ENCODE measurements at regions not wholly inside any gene's neighbourhood (a gene's known extent, or its start where the extent isn't known, plus 50 kb on each side); places are given as distances from the start of the nearest gene placed in this dataset.

GRCh38 chr18:61612517-61612916 lies 279.3 kb downstream of the CDH20 start:
- H3K9me3 ChIP-seq, result no peaks in the 10 kb centered on the region
- no peaks in the 10 kb centered on the region for H3K4me1 ChIP-seq
- TF ChIP-seq EP300 (IDR thresholded peaks at IDR 0.05) (no peak), POLR2A (IDR thresholded peaks at IDR 0.05) (no peak), POLR2AphosphoS5 (IDR thresholded peaks at IDR 0.05) (no peak), CTCF (IDR thresholded peaks at IDR 0.05) (no peak)
- no peak overlapping the region for H3K4me3 ChIP-seq
- ATAC-seq, result no peak
- no peak overlapping the region for H3K27ac ChIP-seq
- H3K36me3 ChIP-seq, result no peaks in the 10 kb centered on the region
- H3K27me3 ChIP-seq, result no peaks in the 10 kb centered on the region

GRCh38 chr18:61609131-61609530 lies 275.9 kb downstream of the CDH20 start:
- Histone ChIP-seq H3K4me1 (peaks cover 0 to 13% (median 6%) of the 10 kb centered on the region in 3 donors), H3K4me3 (no peak overlapping the region), H3K36me3 (no peaks in the 10 kb centered on the region), H3K27ac (no peak overlapping the region), H3K9me3 (no peaks in the 10 kb centered on the region), H3K27me3 (peaks cover 25% of the 10 kb centered on the region)
- ATAC-seq, result no peak
- TF ChIP-seq POLR2A (IDR thresholded peaks at IDR 0.05) (no peak), POLR2AphosphoS5 (IDR thresholded peaks at IDR 0.05) (no peak), EP300 (IDR thresholded peaks at IDR 0.05) (no peak), CTCF (IDR thresholded peaks at IDR 0.05) (no peak)

GRCh38 chr18:61608316-61608715 lies 275.1 kb downstream of the CDH20 start:
- TF ChIP-seq POLR2AphosphoS5 (IDR thresholded peaks at IDR 0.05), result no peak
- no peak for TF ChIP-seq EP300 (IDR thresholded peaks at IDR 0.05)
- TF ChIP-seq POLR2A (IDR thresholded peaks at IDR 0.05), result no peak
- no peak for TF ChIP-seq CTCF (IDR thresholded peaks at IDR 0.05)
- Histone ChIP-seq H3K9me3 (no peaks in the 10 kb centered on the region), H3K27ac (no peak overlapping the region), H3K36me3 (no peaks in the 10 kb centered on the region), H3K4me3 (no peak overlapping the region), H3K4me1 (peaks cover 0 to 13% (median 6%) of the 10 kb centered on the region in 3 donors), H3K27me3 (peaks cover 31% of the 10 kb centered on the region)
- WGBS, 2 donors (ENCODE audit: low coverage in 1 of 2), result 31 to 78% methylated on average over 1 of the region's 1 CpG
- ATAC-seq, result no peak

GRCh38 chr18:61607867-61608266 lies 274.6 kb downstream of the CDH20 start:
- Histone ChIP-seq H3K9me3 (no peaks in the 10 kb centered on the region), H3K27me3 (peaks cover 33% of the 10 kb centered on the region), H3K27ac (no peak overlapping the region), H3K4me3 (no peak overlapping the region), H3K36me3 (no peaks in the 10 kb centered on the region), H3K4me1 (peaks cover 0 to 13% (median 6%) of the 10 kb centered on the region in 3 donors)
- 80 to 86% methylated on average over 1 of the region's 2 CpGs for WGBS, 2 donors (ENCODE audit: low coverage in 1 of 2)
- no peak for ATAC-seq
- TF ChIP-seq EP300 (IDR thresholded peaks at IDR 0.05) (no peak), POLR2A (IDR thresholded peaks at IDR 0.05) (no peak), CTCF (IDR thresholded peaks at IDR 0.05) (no peak), POLR2AphosphoS5 (IDR thresholded peaks at IDR 0.05) (no peak)

GRCh38 chr18:61606759-61607158 lies 273.5 kb downstream of the CDH20 start:
- peaks cover 0 to 13% (median 6%) of the 10 kb centered on the region in 3 donors for H3K4me1 ChIP-seq
- H3K36me3 ChIP-seq, result no peaks in the 10 kb centered on the region
- ATAC-seq, result peak; percentile 90
- H3K4me3 ChIP-seq, result peak overlapping the region in 1 of 2 donors; percentile 20
- TF ChIP-seq POLR2AphosphoS5 (IDR thresholded peaks at IDR 0.05), result peak; percentile 52
- TF ChIP-seq CTCF (IDR thresholded peaks at IDR 0.05), result no peak
- TF ChIP-seq POLR2A (IDR thresholded peaks at IDR 0.05), result no peak
- TF ChIP-seq EP300 (IDR thresholded peaks at IDR 0.05), result no peak
- H3K27ac ChIP-seq, result peak overlapping the region in 3 of 4 donors; percentile 42 to 53 (median 53)
- H3K27me3 ChIP-seq, result peaks cover 33% of the 10 kb centered on the region
- WGBS, 2 donors (ENCODE audit: low coverage in 1 of 2), result 6% methylated on average over 5 of the region's 5 CpGs
- no peaks in the 10 kb centered on the region for H3K9me3 ChIP-seq
